ENCODE measurements at regions not wholly inside any gene's neighbourhood (a gene's known extent, or its start where the extent isn't known, plus 50 kb on each side); places are given as distances from the start of the nearest gene placed in this dataset.

GRCh38 chr12:60120199-60120598, 524.4 kb downstream of the SLC16A7 start:
- Histone ChIP-seq H3K4me3 (ENCODE audit: extremely low read depth, insufficient read depth, low read length, poor library complexity, severe bottlenecking) (no peak overlapping the region), H3K9me3 (ENCODE audit: control insufficient read depth, low read length) (peaks cover 1% of the 10 kb centered on the region), H3K4me1 (ENCODE audit: control insufficient read depth, insufficient read depth, low read length, poor library complexity, severe bottlenecking) (no peaks in the 10 kb centered on the region), H3K27ac (ENCODE audit: low read depth, low read length, severe bottlenecking) (no peak overlapping the region), H3K36me3 (ENCODE audit: control insufficient read depth, insufficient read depth, low read length) (no peaks in the 10 kb centered on the region)
- WGBS, 2 experiments (ENCODE audit: insufficient coverage in 2 of 2) = no CpG with 5 or more reads among the region's 5 CpGs

- H3K9me3 ChIP-seq (ENCODE audit: control insufficient read depth, low read length) = peaks cover 9% of the 10 kb centered on the region
- H3K4me1 ChIP-seq (ENCODE audit: control insufficient read depth, insufficient read depth, low read length, poor library complexity, severe bottlenecking) = no peaks in the 10 kb centered on the region
- no peak overlapping the region for H3K4me3 ChIP-seq (ENCODE audit: extremely low read depth, insufficient read depth, low read length, poor library complexity, severe bottlenecking)
- H3K27ac ChIP-seq (ENCODE audit: low read depth, low read length, severe bottlenecking) = no peak overlapping the region
- H3K36me3 ChIP-seq (ENCODE audit: control insufficient read depth, insufficient read depth, low read length) = no peaks in the 10 kb centered on the region
- no CpG with 5 or more reads among the region's 1 CpG for WGBS, 2 experiments (ENCODE audit: insufficient coverage in 2 of 2)
These were observed 527.7 kb downstream of the SLC16A7 start for GRCh38 chr12:60123557-60123956.

- no CpG with 5 or more reads among the region's 1 CpG for WGBS, 2 experiments (ENCODE audit: insufficient coverage in 2 of 2)
- no peaks in the 10 kb centered on the region for H3K4me1 ChIP-seq (ENCODE audit: control insufficient read depth, insufficient read depth, low read length, poor library complexity, severe bottlenecking)
- no peaks in the 10 kb centered on the region for H3K36me3 ChIP-seq (ENCODE audit: control insufficient read depth, insufficient read depth, low read length)
- no peak overlapping the region for H3K4me3 ChIP-seq (ENCODE audit: extremely low read depth, insufficient read depth, low read length, poor library complexity, severe bottlenecking)
- no peak overlapping the region for H3K27ac ChIP-seq (ENCODE audit: low read depth, low read length, severe bottlenecking)
- H3K9me3 ChIP-seq (ENCODE audit: control insufficient read depth, low read length) = no peaks in the 10 kb centered on the region
These were observed 541.7 kb downstream of the SLC16A7 start for GRCh38 chr12:60137513-60137912.

GRCh38 chr12:60138526-60138925, 542.7 kb downstream of the SLC16A7 start:
- Histone ChIP-seq H3K27ac (ENCODE audit: low read depth, low read length, severe bottlenecking) (no peak overlapping the region), H3K4me1 (ENCODE audit: control insufficient read depth, insufficient read depth, low read length, poor library complexity, severe bottlenecking) (no peaks in the 10 kb centered on the region), H3K9me3 (ENCODE audit: control insufficient read depth, low read length) (no peaks in the 10 kb centered on the region), H3K4me3 (ENCODE audit: extremely low read depth, insufficient read depth, low read length, poor library complexity, severe bottlenecking) (no peak overlapping the region), H3K36me3 (ENCODE audit: control insufficient read depth, insufficient read depth, low read length) (no peaks in the 10 kb centered on the region)
- WGBS, 2 experiments (ENCODE audit: insufficient coverage in 2 of 2) = no CpG with 5 or more reads among the region's 1 CpG

- no peak overlapping the region for H3K27ac ChIP-seq (ENCODE audit: low read depth, low read length, severe bottlenecking)
- no CpG with 5 or more reads among the region's 1 CpG for WGBS, 2 experiments (ENCODE audit: insufficient coverage in 2 of 2)
- H3K9me3 ChIP-seq (ENCODE audit: control insufficient read depth, low read length) = no peaks in the 10 kb centered on the region
- H3K4me1 ChIP-seq (ENCODE audit: control insufficient read depth, insufficient read depth, low read length, poor library complexity, severe bottlenecking) = no peaks in the 10 kb centered on the region
- H3K36me3 ChIP-seq (ENCODE audit: control insufficient read depth, insufficient read depth, low read length) = no peaks in the 10 kb centered on the region
- no peak overlapping the region for H3K4me3 ChIP-seq (ENCODE audit: extremely low read depth, insufficient read depth, low read length, poor library complexity, severe bottlenecking)
These were observed 548.6 kb downstream of the SLC16A7 start for GRCh38 chr12:60144395-60144794.

- H3K27ac ChIP-seq (ENCODE audit: low read depth, low read length, severe bottlenecking) = no peak overlapping the region
- 80 to 94% methylated on average over 1 to 2 of the region's 2 CpGs for WGBS, 2 experiments (ENCODE audit: insufficient coverage in 2 of 2)
- no peaks in the 10 kb centered on the region for H3K36me3 ChIP-seq (ENCODE audit: control insufficient read depth, insufficient read depth, low read length)
- no peaks in the 10 kb centered on the region for H3K9me3 ChIP-seq (ENCODE audit: control insufficient read depth, low read length)
- H3K4me1 ChIP-seq (ENCODE audit: control insufficient read depth, insufficient read depth, low read length, poor library complexity, severe bottlenecking) = no peaks in the 10 kb centered on the region
- H3K4me3 ChIP-seq (ENCODE audit: extremely low read depth, insufficient read depth, low read length, poor library complexity, severe bottlenecking) = no peak overlapping the region
These were observed 552.3 kb downstream of the SLC16A7 start for GRCh38 chr12:60148109-60148508.

GRCh38 chr12:60148831-60149230, 553.0 kb downstream of the SLC16A7 start:
- H3K4me3 ChIP-seq (ENCODE audit: extremely low read depth, insufficient read depth, low read length, poor library complexity, severe bottlenecking) = no peak overlapping the region
- H3K36me3 ChIP-seq (ENCODE audit: control insufficient read depth, insufficient read depth, low read length) = no peaks in the 10 kb centered on the region
- no peaks in the 10 kb centered on the region for H3K4me1 ChIP-seq (ENCODE audit: control insufficient read depth, insufficient read depth, low read length, poor library complexity, severe bottlenecking)
- H3K9me3 ChIP-seq (ENCODE audit: control insufficient read depth, low read length) = no peaks in the 10 kb centered on the region
- no peak overlapping the region for H3K27ac ChIP-seq (ENCODE audit: low read depth, low read length, severe bottlenecking)

- H3K9me3 ChIP-seq (ENCODE audit: control insufficient read depth, low read length) = no peaks in the 10 kb centered on the region
- 92 to 100% methylated on average over 1 of the region's 1 CpG for WGBS, 2 experiments (ENCODE audit: insufficient coverage in 2 of 2)
- no peaks in the 10 kb centered on the region for H3K36me3 ChIP-seq (ENCODE audit: control insufficient read depth, insufficient read depth, low read length)
- H3K4me3 ChIP-seq (ENCODE audit: extremely low read depth, insufficient read depth, low read length, poor library complexity, severe bottlenecking) = no peak overlapping the region
- no peak overlapping the region for H3K27ac ChIP-seq (ENCODE audit: low read depth, low read length, severe bottlenecking)
- H3K4me1 ChIP-seq (ENCODE audit: control insufficient read depth, insufficient read depth, low read length, poor library complexity, severe bottlenecking) = no peaks in the 10 kb centered on the region
These were observed 556.9 kb downstream of the SLC16A7 start for GRCh38 chr12:60152756-60153155.

- no CpG with 5 or more reads among the region's 1 CpG for WGBS, 2 experiments (ENCODE audit: insufficient coverage in 2 of 2)
- Histone ChIP-seq H3K36me3 (ENCODE audit: control insufficient read depth, insufficient read depth, low read length) (no peaks in the 10 kb centered on the region), H3K4me3 (ENCODE audit: extremely low read depth, insufficient read depth, low read length, poor library complexity, severe bottlenecking) (no peak overlapping the region), H3K9me3 (ENCODE audit: control insufficient read depth, low read length) (no peaks in the 10 kb centered on the region), H3K4me1 (ENCODE audit: control insufficient read depth, insufficient read depth, low read length, poor library complexity, severe bottlenecking) (no peaks in the 10 kb centered on the region), H3K27ac (ENCODE audit: low read depth, low read length, severe bottlenecking) (no peak overlapping the region)
These were observed 563.9 kb downstream of the SLC16A7 start for GRCh38 chr12:60159761-60160160.

GRCh38 chr12:60162988-60163720, 567.3 kb downstream of the SLC16A7 start:
- Histone ChIP-seq H3K9me3 (ENCODE audit: control insufficient read depth, low read length) (no peaks in the 10 kb centered on the region), H3K4me1 (ENCODE audit: control insufficient read depth, insufficient read depth, low read length, poor library complexity, severe bottlenecking) (no peaks in the 10 kb centered on the region), H3K27ac (ENCODE audit: low read depth, low read length, severe bottlenecking) (no peak overlapping the region), H3K36me3 (ENCODE audit: control insufficient read depth, insufficient read depth, low read length) (no peaks in the 10 kb centered on the region), H3K4me3 (ENCODE audit: extremely low read depth, insufficient read depth, low read length, poor library complexity, severe bottlenecking) (no peak overlapping the region)
- 96 to 97% methylated on average over 10 to 11 of the region's 13 CpGs for WGBS, 2 experiments (ENCODE audit: insufficient coverage in 2 of 2)

GRCh38 chr12:60165781-60166180, 570.0 kb downstream of the SLC16A7 start:
- H3K4me3 ChIP-seq (ENCODE audit: extremely low read depth, insufficient read depth, low read length, poor library complexity, severe bottlenecking) = no peak overlapping the region
- no peaks in the 10 kb centered on the region for H3K36me3 ChIP-seq (ENCODE audit: control insufficient read depth, insufficient read depth, low read length)
- no peaks in the 10 kb centered on the region for H3K4me1 ChIP-seq (ENCODE audit: control insufficient read depth, insufficient read depth, low read length, poor library complexity, severe bottlenecking)
- 100% methylated on average over 1 of the region's 2 CpGs; no CpG with 5 or more reads in 1 of the 2 experiments for WGBS, 2 experiments (ENCODE audit: insufficient coverage in 2 of 2)
- no peaks in the 10 kb centered on the region for H3K9me3 ChIP-seq (ENCODE audit: control insufficient read depth, low read length)
- H3K27ac ChIP-seq (ENCODE audit: low read depth, low read length, severe bottlenecking) = no peak overlapping the region
